COLO668 (cell line): ENCODE measurements at regions not wholly inside any gene's neighbourhood (a gene's known extent, or its start where the extent isn't known, plus 50 kb on each side); places are given as distances from the start of the nearest gene placed in this dataset.

Source experiments
- DNase-seq: peaks from one replicate; lab custom pipeline; 2025; ENCODE audit not compliant: unreplicated experiment; lab: John Stamatoyannopoulos, UW

GRCh38 chr5:2008851-2009629 is 126.3 kb upstream of the IRX4 start:
- DNase-seq: peak; percentile 21

GRCh38 chr5:2007878-2008501 is 125.3 kb upstream of the IRX4 start:
- no peak for DNase-seq

- no peak for DNase-seq
Observed at GRCh38 chr5:2007496-2007877, 124.8 kb upstream of the IRX4 start.

GRCh38 chr5:2006971-2007291 is 124.2 kb upstream of the IRX4 start:
- no peak for DNase-seq

- no peak for DNase-seq
Observed at GRCh38 chr5:2006193-2006970, 123.7 kb upstream of the IRX4 start.

GRCh38 chr5:2005101-2006041 is 122.6 kb upstream of the IRX4 start:
- no peak for DNase-seq

GRCh38 chr5:2003690-2004365 is 121.1 kb upstream of the IRX4 start:
- DNase-seq: no peak

- DNase-seq: no peak
Observed at GRCh38 chr5:2003206-2003605, 120.5 kb upstream of the IRX4 start.

GRCh38 chr5:2001300-2001699 is 118.6 kb upstream of the IRX4 start:
- no peak for DNase-seq

- DNase-seq: no peak
Observed at GRCh38 chr5:2000591-2000990, 117.9 kb upstream of the IRX4 start.

- DNase-seq: no peak
Observed at GRCh38 chr5:1999794-2000193, 117.1 kb upstream of the IRX4 start.

- no peak for DNase-seq
Observed at GRCh38 chr5:1998716-1999317, 116.1 kb upstream of the IRX4 start.

- no peak for DNase-seq
Observed at GRCh38 chr5:1998348-1998669, 115.6 kb upstream of the IRX4 start.

GRCh38 chr5:1997640-1998347 is 115.1 kb upstream of the IRX4 start:
- no peak for DNase-seq

GRCh38 chr5:1995491-1995890 is 112.8 kb upstream of the IRX4 start:
- DNase-seq: no peak

GRCh38 chr5:1987471-1987870 is 104.7 kb upstream of the IRX4 start:
- DNase-seq: no peak

GRCh38 chr5:1985781-1986180 is 103.1 kb upstream of the IRX4 start:
- no peak for DNase-seq

GRCh38 chr5:1983919-1984695 is 101.4 kb upstream of the IRX4 start:
- no peak for DNase-seq

GRCh38 chr5:1983401-1983800 is 100.7 kb upstream of the IRX4 start:
- no peak for DNase-seq
